CD4-positive, alpha-beta T cell (primary cell): ENCODE measurements at regions not wholly inside any gene's neighbourhood (a gene's known extent, or its start where the extent isn't known, plus 50 kb on each side); places are given as distances from the start of the nearest gene placed in this dataset.

Source experiments
- ATAC-seq: fragments of 200-7000 bp; cut with Tn5 transposase; one replicate; pipeline ENCODE4 v1.10.0; 2022; ENCODE audit warnings: mild to moderate bottlenecking; ENCODE audit not compliant: poor library complexity
- CTCF ChIA-PET: fragments of 350-600 bp; sonication (Branson Sonifier 250); formaldehyde crosslinking; loops from one replicate; lab custom pipeline; 2021; ENCODE audit warnings: antibody characterized with exemption, inconsistent platforms; lab: Charles Lee
- POLR2A ChIA-PET: fragments of 350-600 bp; sonication (Branson Sonifier 250); formaldehyde crosslinking; loops from one replicate; lab custom pipeline; 2021; ENCODE audit warnings: antibody characterized with exemption, inconsistent platforms; lab: Charles Lee
- DNase-seq, 14 experiments: peaks; one replicate each; pipeline ENCODE4 v3.0.0-alpha.2; 2013 to 2020; ENCODE audit warnings: mixed read lengths in 2 of 14
- H3K27ac ChIP-seq, 2 donors: one replicate each; pipeline versions ENCODE4 v1.5.1 to v1.7.0; 2013; ENCODE audit warnings: low read length in 2 of 2, low read depth in 1 of 2, mild to moderate bottlenecking in 1 of 2
- H3K27me3 ChIP-seq, 2 experiments: 1 replicate in 1 of 2; 2 replicates in 1 of 2; pipeline versions ENCODE4 v1.6.1 to v1.7.0; 2013; ENCODE audit warnings: low read length in 2 of 2, control low read depth in 1 of 2, mild to moderate bottlenecking in 1 of 2, moderate library complexity in 1 of 2; ENCODE audit not compliant: insufficient read depth in 2 of 2, control insufficient read depth in 1 of 2
- H3K36me3 ChIP-seq: one replicate; pipeline ENCODE4 v1.6.1; 2013; ENCODE audit warnings: low read length, control low read depth; ENCODE audit not compliant: insufficient read depth
- H3K4me1 ChIP-seq: one replicate; pipeline ENCODE4 v1.6.1; 2013; ENCODE audit warnings: low read length, control low read depth; ENCODE audit not compliant: insufficient read depth
- H3K4me3 ChIP-seq: one replicate; pipeline ENCODE4 v1.5.1; 2013; ENCODE audit warnings: mild to moderate bottlenecking, low read length, moderate library complexity
- H3K9me3 ChIP-seq, 2 experiments: 1 replicate in 1 of 2; 2 replicates in 1 of 2; pipeline versions ENCODE4 v1.6.1 to v1.7.0; 2013; ENCODE audit warnings: low read length in 2 of 2, mild to moderate bottlenecking in 2 of 2, control low read depth in 1 of 2, moderate library complexity in 1 of 2; ENCODE audit not compliant: control insufficient read depth in 1 of 2, insufficient read depth in 1 of 2
- H3K27ac Mint-ChIP-seq: one replicate; pipeline ENCODE4 v1.8.0; 2020; ENCODE audit warnings: mixed read lengths
- H3K27me3 Mint-ChIP-seq: one replicate; pipeline ENCODE4 v1.8.0; 2021; ENCODE audit warnings: mixed read lengths
- H3K36me3 Mint-ChIP-seq: one replicate; pipeline ENCODE4 v1.8.0; 2021; ENCODE audit warnings: low read depth, mixed read lengths
- H3K4me1 Mint-ChIP-seq: one replicate; pipeline ENCODE4 v1.8.0; 2021; ENCODE audit warnings: low read depth, mixed read lengths
- H3K4me3 Mint-ChIP-seq: one replicate; pipeline ENCODE4 v1.8.0; 2020; ENCODE audit warnings: mild to moderate bottlenecking, mixed read lengths
- H3K9me3 Mint-ChIP-seq: one replicate; pipeline ENCODE4 v1.8.0; 2020; ENCODE audit warnings: mixed read lengths
- CTCF ChIP-seq: fragments of 200-600 bp; IDR thresholded peaks from one replicate; pipeline ENCODE4 v1.8.0; 2022; ENCODE audit warnings: antibody characterized with exemption, mild to moderate bottlenecking
- intact Hi-C, 2 experiments: fragments of 100-400 bp; cut with DNase I in 1 of 2; cut with micrococcal nuclease in 1 of 2; formaldehyde crosslinking; loops; one replicate each; pipeline versions ENCODE4 v1.15.1 to v1.9.0; 2023 to 2025; cut with DNase I, micrococcal nuclease

- ChIA-PET POLR2A (interaction anchor here (1.4 kb wide), 1 partner anchor 26 kb away, joined by 3 read pairs; no protein-coding TSS in a partner anchor), CTCF (no interaction called here)
- H3K27me3 ChIP-seq = peaks cover 0 to 1% of the 10 kb centered on the region in 2 experiments
- H3K4me1 ChIP-seq = peaks cover 19% of the 10 kb centered on the region
- intact Hi-C loops = no loop called here
- DNase-seq (no peak), ATAC-seq (no peak)
- no peak overlapping the region for H3K27ac ChIP-seq
- H3K27me3 Mint-ChIP-seq = no peaks in the 10 kb centered on the region
- H3K9me3 ChIP-seq = peaks cover 0 to 2% of the 10 kb centered on the region in 2 experiments
- H3K36me3 ChIP-seq = no peaks in the 10 kb centered on the region
- no peak overlapping the region for H3K4me3 ChIP-seq
- peak overlapping the region; percentile 67 for H3K27ac Mint-ChIP-seq
- TF ChIP-seq CTCF = no peak
- H3K4me3 Mint-ChIP-seq = no peak overlapping the region
- no peaks in the 10 kb centered on the region for H3K9me3 Mint-ChIP-seq
- H3K4me1 Mint-ChIP-seq = peaks cover 17% of the 10 kb centered on the region
- H3K36me3 Mint-ChIP-seq = no peaks in the 10 kb centered on the region
Observed at GRCh38 chr12:111067498-111067897, 147.1 kb upstream of the MYL2 start.

- H3K9me3 Mint-ChIP-seq = no peaks in the 10 kb centered on the region
- H3K36me3 Mint-ChIP-seq = no peaks in the 10 kb centered on the region
- H3K4me3 ChIP-seq = no peak overlapping the region
- H3K9me3 ChIP-seq = no peaks in the 10 kb centered on the region
- H3K4me1 Mint-ChIP-seq = peaks cover 17% of the 10 kb centered on the region
- no peaks in the 10 kb centered on the region for H3K27me3 ChIP-seq
- peak overlapping the region; percentile 67 for H3K27ac Mint-ChIP-seq
- intact Hi-C loops = no loop called here
- H3K4me1 ChIP-seq = peaks cover 19% of the 10 kb centered on the region
- CTCF ChIA-PET = no interaction called here
- DNase-seq (no peak), ATAC-seq (no peak)
- no peak for TF ChIP-seq CTCF
- no peaks in the 10 kb centered on the region for H3K36me3 ChIP-seq
- POLR2A ChIA-PET = interaction anchor here (1.4 kb wide), 1 partner anchor 27 kb away, joined by 3 read pairs; no protein-coding TSS in a partner anchor
- no peak overlapping the region for H3K4me3 Mint-ChIP-seq
- H3K27ac ChIP-seq = no peak overlapping the region
- no peaks in the 10 kb centered on the region for H3K27me3 Mint-ChIP-seq
Observed at GRCh38 chr12:111066744-111067437, 146.5 kb upstream of the MYL2 start.

- H3K27ac ChIP-seq = no peak overlapping the region
- no peaks in the 10 kb centered on the region for H3K27me3 Mint-ChIP-seq
- H3K36me3 ChIP-seq = no peaks in the 10 kb centered on the region
- H3K4me1 ChIP-seq = peaks cover 22% of the 10 kb centered on the region
- no peaks in the 10 kb centered on the region for H3K9me3 Mint-ChIP-seq
- no peaks in the 10 kb centered on the region for H3K36me3 Mint-ChIP-seq
- no peak overlapping the region for H3K4me3 ChIP-seq
- H3K27me3 ChIP-seq = no peaks in the 10 kb centered on the region
- H3K4me1 Mint-ChIP-seq = peaks cover 23% of the 10 kb centered on the region
- H3K4me3 Mint-ChIP-seq = no peak overlapping the region
- H3K9me3 ChIP-seq = no peaks in the 10 kb centered on the region
- ChIA-PET CTCF (no interaction called here), POLR2A (no interaction called here)
- intact Hi-C loops = no loop called here
- H3K27ac Mint-ChIP-seq = no peak overlapping the region
- DNase-seq (no peak), ATAC-seq (no peak)
- TF ChIP-seq CTCF = no peak
Observed at GRCh38 chr12:111064982-111065381, 144.6 kb upstream of the MYL2 start.
